Suprapubic skin (tissue), 4 donors: ENCODE measurements at regions not wholly inside any gene's neighbourhood (a gene's known extent, or its start where the extent isn't known, plus 50 kb on each side); places are given as distances from the start of the nearest gene placed in this dataset.

ENCODE experiments used
- POLR2A ChIP-seq, 2 donors: fragments of 450-650 bp; IDR thresholded peaks; one replicate each; pipeline ENCODE4 v1.6.1; 2017; ENCODE audit warnings: antibody characterized with exemption in 2 of 2, mild to moderate bottlenecking in 2 of 2, moderate library complexity in 2 of 2
- POLR2AphosphoS5 ChIP-seq, 3 donors: sonication (generic); formaldehyde crosslinking; IDR thresholded peaks; one replicate each; pipeline ENCODE4 v1.6.1; 2017; ENCODE audit warnings: antibody characterized with exemption in 3 of 3
- TF ChIP-seq, protein P1 (sequence below), 2 donors: fragments of 200-600 bp in 1 of 2; fragments of 450-650 bp in 1 of 2; sonication (generic) in 1 of 2; IDR thresholded peaks; one replicate each; pipeline ENCODE4 v1.5.1; 2016 to 2019; ENCODE audit warnings: antibody characterized with exemption in 2 of 2, mild to moderate bottlenecking in 1 of 2, moderate library complexity in 1 of 2

DNA sequence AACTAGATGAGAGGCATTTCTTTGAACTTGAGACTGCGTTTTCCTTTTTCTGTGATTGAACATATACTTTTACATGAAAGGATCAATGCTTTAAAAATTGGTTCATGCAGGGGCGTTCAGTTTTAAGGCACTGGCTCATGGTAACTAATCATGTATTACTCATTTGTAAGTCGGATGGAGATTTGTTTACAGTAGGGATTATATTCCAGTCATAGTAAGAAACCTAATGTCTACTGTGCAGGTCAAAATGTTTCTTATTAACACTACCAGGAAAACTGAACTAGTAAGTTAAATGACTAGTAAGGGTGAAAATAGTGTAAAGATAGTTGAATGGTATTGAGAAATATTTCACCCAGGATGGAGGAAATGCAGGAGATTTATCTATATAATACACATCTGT, 258.8 kb upstream of the GBE1 start:
- TF ChIP-seq, protein P1, sequence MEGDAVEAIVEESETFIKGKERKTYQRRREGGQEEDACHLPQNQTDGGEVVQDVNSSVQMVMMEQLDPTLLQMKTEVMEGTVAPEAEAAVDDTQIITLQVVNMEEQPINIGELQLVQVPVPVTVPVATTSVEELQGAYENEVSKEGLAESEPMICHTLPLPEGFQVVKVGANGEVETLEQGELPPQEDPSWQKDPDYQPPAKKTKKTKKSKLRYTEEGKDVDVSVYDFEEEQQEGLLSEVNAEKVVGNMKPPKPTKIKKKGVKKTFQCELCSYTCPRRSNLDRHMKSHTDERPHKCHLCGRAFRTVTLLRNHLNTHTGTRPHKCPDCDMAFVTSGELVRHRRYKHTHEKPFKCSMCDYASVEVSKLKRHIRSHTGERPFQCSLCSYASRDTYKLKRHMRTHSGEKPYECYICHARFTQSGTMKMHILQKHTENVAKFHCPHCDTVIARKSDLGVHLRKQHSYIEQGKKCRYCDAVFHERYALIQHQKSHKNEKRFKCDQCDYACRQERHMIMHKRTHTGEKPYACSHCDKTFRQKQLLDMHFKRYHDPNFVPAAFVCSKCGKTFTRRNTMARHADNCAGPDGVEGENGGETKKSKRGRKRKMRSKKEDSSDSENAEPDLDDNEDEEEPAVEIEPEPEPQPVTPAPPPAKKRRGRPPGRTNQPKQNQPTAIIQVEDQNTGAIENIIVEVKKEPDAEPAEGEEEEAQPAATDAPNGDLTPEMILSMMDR (IDR thresholded peaks at IDR 0.05) = no peak
- no peak for TF ChIP-seq POLR2A (IDR thresholded peaks at IDR 0.05)
- TF ChIP-seq POLR2AphosphoS5 (IDR thresholded peaks at IDR 0.05) = no peak
